ENCODE measurements at regions not wholly inside any gene's neighbourhood (a gene's known extent, or its start where the extent isn't known, plus 50 kb on each side); places are given as distances from the start of the nearest gene placed in this dataset.
"Not testable (repeated sequence)": the region's sequence is repeated elsewhere in the genome, so short reads cannot be mapped to it uniquely, and the experiment has no call there.

DNA sequence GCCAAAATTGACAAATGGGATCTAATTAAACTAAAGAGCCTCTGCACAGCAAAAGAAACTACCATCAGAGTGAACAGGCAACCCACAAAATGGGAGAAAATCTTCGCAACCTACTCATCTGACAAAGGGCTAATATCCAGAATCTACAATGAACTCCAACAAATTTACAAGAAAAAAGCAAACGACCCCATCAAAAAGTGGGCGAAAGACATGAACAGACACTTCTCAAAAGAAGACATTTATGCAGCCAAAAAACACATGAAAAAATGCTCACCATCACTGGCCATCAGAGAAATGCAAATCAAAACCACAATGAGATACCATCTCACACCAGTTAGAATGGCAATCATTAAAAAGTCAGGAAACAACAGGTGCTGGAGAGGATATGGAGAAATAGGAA is 261.4 kb upstream of the HNRNPA3 start:
- DNase-seq = not testable (repeated sequence)

DNA sequence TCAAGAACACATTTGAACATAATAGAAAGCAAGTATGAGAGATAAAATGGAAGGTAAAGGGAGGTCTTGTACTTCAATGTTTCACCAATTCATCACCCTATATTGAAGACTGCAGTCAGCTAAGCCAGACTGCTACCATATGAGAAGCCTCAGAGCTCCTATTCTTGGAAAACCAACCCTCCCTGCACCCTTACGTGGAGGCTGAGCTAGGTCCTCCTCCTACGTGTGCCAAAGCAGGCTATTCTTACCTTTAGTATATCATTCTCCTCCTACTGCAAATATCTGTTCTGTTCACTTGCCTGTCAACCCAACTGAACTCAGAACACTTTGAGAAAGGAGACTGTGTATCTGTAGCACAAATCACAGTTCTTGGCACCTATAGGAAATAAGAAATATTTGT is 255.8 kb upstream of the HNRNPA3 start:
- no peak for DNase-seq

DNA sequence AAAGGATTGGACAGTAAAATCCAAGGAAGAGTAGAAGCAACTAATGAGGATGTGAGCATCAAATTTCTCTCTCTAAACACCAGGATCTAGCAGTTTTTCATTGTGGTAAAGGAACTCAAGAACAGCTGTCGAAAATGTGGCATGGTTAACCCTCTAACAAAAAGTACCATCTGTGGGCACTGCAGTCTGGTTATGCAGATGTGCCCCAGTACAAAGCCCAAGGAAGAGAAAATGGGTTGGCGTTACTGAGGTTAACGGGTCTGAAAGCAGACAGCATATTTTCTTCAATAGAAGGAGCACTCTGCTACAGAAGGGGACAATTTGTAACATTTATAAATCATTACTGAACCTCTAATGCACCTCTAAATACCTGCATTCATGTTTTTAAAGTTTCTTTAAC is 253.0 kb upstream of the HNRNPA3 start:
- DNase-seq = no peak

DNA sequence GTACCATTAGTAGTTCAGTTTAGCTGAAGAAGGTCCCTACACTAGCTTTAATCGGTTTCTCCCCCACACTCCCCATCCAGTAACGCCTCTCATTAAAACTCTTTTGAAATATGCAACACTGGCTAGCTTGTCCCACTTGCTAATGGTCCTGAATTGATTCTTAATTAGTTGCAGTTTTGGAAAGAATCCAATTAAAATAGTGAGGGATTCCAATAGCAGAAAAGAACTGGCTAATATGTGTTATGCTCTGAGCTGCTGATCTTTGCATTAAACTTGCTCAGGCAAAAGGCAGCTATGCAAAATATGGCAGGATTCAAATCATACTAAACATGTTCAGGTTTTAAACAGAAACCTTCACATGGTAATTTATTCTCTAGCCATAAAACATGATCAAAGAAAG is 252.5 kb upstream of the HNRNPA3 start:
- no peak for DNase-seq

DNA sequence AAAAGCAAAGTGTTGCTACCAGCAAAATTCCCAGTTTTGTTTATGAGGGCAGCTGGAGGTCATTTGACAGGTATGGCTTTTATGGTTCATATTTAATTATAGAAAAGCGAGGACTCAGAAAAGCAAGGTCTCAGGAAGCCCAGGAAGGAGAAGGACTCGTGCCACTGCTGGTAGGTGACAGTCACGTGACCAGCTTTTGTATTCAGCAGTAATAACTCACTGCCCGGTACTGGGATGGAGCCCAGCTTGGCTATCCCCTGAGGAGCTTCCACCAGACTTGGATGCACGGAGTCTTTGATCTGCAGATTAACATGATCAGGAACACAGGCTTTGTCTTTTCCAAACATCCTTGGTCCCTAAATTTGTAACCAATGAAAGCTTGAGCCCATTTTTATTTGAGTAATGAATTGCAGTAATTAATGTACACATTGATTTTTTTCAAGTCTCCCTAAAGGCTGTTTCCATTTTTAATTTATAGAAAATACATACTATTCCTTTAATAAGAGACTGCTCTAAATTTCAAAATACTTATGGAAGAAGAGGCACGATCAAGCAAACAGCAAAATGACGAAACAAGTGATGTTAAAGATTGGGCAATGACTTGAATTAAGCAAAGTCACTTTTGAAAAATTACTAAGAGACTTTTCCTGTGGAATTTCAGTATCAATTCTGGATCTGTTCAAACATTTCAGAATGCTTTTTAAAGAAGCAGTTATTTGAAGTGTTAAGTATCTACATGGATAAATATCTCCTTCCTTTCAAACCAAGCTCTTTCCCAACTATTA is 251.7 kb upstream of the HNRNPA3 start:
- no peak for DNase-seq

DNA sequence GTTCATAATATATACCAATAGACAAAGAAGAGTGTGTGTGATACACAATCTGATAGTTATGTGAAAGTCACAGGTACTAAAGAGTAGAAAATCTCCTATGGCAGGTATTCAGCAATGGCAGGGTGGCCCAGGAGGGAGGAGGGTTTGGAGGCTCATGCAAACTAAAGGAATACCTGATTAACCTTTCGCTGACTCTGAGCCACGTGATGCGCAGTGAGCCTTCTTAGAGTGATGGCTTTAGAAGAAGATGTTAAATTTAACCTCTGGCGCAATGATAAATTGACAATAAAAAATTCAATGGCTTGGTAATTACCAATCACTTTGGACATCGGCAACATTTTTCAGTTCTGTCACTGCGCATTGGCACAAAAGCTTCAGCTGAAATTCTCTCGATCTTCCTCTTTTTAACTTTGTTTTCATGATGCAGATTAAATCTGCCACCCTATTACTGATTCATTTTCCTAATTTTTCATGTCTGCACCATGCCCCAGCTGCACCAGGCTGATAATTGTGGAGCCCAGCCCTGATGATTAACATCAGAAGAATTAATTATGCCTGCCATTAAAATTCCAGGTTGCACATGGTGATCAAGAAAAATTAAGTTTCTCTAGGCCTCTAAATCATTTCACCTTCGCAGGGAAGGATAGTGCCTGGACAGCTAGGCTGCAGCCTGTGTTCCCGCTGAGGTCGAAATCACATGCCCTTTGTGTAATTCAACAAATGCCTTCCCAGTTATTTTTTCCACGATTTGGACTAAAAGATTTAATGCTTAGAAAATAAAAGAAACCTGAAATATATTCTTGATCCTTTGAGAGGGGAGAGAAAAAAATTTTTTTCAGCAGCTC is 250.6 kb upstream of the HNRNPA3 start:
- DNase-seq = no peak

DNA sequence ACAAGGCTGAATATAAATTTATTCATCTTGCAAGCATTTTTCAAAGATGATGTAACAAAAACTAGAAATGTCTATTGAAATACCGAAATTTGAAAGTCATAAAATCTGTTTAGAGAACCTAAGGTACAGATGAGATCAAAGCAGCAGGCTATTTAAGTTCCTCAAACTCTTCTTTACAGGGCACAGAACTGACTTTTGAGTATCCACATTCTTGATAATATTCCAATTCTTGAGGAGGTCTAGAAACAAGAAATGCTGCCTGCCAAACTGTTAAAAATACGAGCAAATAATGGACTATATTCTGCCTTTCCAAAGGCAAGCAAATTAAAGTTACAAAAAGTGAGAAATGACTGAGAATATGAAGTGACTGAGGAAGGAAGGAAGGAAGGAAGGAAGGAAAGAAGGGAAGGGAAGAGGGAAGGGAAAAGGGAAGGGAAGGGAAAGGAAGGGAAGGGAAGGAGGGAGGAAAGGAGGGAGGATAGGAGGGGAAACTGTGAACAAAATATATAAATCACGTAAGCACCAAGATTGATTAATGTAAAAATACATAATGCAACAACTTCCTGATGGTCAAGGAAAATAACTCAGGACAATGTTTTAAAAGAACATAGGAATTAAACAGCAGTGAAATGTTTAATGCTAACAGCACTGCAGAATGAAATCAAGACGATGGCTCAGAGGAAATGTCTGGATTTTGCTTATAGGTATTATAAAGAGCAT is 248.9 kb upstream of the HNRNPA3 start:
- DNase-seq = no peak

DNA sequence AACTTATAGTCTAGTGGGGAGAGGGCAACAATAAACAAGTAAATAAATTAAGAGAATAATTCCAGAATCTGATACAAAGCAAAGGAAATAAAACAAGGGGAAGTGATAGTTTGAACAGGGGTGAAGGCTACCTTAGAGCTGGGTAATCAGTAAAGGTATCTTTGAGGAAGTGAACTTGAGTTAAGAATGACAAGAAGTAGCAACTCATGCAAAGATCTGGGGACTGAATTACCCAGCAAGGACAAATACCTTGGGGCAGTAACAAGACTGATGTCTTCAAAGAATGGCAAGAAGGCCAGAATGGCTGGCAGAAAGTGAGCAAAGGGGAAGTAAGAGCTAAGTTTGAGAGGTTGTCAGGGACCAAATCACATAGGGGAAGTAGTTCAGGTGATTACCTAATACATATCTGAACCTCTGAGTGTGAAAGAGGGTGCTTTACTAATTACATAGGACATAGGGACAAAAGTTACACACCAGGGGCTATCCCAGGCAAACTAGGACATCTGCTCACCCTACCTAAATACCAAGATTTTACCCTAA is 244.6 kb upstream of the HNRNPA3 start:
- DNase-seq = no peak

DNA sequence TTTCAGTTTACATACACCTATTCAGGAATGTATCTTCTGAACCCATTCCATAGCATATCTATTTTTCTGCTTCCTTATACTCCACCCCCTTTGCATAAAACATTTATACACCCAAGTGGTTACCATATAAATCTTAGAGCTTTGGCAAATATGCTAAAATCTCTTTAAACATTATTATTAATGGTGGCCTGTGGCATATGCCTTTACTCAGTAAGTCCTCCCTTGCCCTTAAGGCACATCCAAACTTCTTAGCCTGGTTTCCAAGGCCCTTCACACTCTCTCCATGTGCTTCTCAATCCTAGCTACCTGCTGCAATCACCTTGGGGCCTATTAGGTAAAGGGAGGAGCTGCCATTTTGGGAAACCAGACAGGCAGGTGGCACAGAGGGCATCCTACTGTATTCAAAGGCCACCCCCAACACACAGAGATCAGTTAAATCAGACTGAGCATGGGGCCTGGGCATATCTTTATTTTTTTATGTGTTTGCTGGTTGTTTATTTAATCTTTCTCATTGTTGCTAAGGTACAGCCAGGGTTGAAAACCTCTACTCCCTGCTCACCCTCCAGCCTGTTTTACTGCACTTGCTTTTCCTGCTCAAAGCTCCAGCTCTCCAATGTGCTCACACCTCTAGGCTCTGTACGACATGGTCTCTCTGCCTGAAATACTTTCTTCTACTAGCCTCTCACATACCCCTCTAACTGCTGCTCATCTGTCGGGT is 242.8 kb upstream of the HNRNPA3 start:
- no peak for DNase-seq

DNA sequence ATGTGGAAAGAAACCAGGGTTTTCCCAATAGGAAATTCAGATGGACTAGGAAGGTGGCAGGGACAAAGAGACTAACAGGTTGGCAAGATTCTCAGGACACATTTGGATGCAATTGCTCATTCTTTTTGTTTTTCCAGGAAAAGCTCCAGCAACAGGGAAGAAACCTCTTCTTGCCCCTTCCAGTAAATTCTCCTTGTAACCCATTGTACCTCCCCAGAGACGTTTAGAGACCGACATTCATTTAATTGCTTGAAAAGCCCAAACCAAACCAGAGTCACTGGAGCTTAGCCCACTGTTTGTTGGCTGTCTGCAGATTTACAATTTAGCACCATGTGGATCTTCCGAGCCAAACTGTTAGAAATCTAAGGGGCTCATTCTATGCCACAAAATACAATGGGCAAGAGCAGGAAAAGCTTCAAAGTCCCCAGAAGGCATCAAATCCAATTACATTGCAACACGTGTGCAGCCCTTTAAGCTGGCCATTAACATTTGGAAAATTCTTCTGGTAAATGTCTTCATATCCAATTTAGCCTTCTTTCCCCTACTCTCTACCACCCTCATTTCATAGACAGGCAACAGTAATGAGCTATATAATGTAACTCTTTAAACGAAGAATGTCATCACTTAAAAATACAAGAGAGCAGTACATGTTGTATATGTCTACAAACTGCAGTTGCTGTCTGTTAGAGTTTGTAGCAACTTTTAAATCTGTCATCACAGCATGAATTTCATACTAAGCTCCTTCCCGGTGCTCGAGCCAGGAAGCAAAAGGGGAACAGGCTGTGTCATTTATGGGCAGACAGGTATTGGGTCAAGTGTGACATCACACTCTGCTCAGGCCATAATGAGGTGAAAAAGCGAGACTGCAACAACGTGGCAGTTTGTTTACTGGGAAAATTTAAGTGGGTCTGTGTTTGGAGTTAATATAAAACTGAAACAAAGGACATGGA is 235.6 kb upstream of the HNRNPA3 start:
- no peak for DNase-seq

DNA sequence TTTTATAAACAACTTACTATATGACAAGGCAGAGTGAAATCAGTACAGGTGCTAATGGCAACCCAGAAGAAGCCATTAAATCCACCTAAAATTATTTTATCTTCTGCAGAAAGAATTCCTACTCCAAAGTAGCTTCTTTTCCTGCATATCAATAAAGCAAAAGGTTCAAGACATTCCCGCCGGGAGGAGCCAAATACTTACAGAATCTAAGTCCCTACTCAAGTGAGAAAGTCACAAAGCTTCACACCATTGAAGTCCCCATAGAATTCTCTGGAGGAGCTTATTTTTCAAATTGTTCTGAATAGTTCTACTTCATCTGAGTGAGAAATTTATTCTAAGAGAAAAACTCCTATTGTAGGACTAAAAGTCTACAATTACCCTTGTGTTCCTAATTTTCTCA is 233.7 kb upstream of the HNRNPA3 start:
- DNase-seq = no peak

DNA sequence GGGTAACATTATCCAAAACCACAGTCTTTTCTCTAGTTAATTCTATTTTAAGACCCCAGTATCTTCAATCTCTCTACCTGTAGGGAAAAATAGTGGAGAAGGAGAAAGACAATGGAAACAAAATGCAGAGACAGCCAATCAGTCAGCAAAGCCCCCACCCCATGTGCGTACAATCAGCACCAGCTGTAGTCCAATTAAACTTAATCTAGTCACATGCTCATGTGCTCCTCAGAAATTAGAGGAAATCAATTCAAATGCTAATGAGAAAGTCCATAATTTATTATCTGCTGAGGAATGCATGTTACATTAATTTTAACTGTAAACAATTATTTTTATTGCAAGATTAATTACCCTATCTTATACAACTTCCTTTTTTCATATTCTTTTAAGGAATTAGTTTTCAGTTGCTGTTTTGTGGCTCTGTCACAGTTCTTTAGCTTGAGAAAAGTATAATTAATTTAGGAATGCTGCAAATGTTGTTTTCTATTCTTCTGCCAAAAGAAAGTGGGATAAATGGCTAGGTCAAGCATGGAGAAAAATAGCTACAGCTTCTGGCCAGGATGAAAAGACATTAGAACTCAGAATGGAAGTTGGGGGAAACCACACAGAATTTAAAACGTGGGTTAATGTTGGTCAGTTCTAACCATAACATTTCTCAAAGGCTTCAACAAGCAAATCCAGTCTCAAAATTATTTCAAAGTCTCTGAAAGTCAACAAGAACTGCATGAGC is 232.4 kb upstream of the HNRNPA3 start:
- DNase-seq = no peak

DNA sequence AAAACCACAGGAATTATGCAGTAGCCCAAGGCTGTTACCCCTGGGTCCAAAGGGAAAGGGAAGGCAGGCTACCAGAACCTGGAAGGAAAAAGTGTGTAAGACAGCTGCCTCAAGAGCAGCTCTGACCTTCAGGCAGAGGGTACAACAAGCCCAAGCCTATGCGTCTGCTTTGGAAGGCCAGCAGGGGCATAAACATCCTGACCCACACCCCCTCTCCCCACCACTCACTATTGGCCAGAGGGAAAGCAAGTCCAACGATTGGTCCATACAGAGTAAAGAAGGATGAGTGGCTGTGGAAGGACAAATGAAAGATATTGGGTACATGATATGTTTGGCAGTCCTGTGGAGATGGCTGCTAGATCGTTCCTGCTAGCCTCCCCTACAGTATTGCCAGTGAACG is 227.6 kb upstream of the HNRNPA3 start:
- no peak for DNase-seq

DNA sequence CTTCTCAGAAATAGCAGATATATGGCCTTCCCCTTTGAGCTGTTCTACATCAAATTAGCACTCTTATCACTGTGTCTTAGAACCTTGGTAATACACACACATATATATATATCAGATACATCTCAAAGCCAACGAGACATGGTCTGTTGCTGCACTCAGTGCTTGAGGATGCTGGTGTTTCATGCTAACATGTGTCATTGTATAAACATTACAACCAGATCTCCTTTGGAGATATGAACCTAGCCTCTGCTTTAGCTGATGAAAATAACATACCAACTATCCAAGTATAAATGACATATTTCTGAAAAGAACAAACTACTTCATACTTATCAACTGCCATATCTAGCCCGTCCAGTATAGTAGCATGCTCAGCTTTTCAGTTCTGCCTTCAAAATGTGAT is 226.7 kb upstream of the HNRNPA3 start:
- DNase-seq = no peak

DNA sequence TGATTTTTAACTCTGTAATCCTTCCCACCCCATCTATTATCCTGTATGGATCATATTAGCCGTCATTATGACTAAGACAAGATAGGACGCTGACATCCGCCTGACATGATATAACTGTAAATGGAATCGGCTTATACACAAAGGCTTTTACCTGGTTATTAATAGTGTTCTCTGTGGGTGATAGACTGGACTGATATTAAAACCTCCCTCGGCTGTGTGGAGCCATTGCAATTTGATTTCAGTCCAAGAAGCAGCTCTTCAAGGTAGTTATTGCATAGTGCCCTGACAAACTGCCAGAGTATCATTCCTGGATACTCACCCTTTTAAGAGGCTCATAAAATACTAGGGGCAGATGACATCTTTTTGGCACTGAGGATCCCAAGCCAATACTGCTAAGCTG is 226.1 kb upstream of the HNRNPA3 start:
- DNase-seq = no peak

DNA sequence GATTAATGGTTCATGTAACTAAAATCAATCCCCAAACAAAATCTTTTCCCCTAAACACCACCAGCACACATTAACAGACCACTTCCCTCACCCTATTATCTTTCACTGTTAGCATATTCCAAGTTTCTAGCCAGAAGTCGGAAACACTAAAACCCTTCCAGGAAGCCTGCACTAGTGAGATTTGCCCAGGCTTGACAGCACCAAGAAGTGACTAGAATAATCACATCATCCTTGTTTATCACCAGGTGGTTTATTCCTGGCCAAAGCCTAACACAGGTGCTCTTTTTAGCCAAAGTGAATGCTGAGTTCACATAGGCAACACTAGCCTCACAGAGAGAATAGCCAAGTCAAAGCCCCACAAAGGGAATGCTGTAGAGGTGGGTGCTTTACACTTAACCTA is 221.2 kb upstream of the HNRNPA3 start:
- DNase-seq = no peak

DNA sequence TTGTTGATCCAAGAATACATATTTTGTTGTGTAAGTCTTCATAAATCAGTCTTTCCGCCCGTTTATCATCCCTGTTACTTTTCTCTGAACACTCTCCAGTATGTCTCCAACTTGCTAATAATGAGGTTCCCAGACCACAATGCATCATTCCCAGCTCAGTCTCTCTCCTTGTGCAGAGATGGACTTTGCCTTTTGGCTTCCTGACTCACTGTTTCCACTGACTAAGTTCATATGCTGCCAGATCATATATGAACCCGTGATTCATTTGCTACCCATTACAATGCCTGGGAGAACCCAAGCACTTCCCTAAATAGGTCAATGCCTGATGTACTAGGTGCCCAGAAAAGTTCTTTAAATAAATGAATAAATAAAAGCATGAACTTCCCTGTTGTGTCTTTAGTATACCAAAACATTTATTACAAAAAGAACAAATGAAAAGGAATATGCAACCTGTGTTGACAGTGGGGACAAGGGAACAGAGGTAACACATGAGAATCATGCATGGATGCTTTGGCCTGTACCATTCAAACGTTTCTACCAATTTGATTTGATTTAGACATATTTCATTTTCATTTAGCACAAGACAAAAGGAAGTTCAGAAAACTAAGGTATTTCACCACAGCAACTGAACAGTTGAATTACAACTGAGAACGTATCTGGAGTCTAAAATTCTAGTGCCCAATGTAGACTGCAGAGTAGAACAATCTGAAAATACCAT is 215.4 kb upstream of the HNRNPA3 start:
- DNase-seq = no peak

DNA sequence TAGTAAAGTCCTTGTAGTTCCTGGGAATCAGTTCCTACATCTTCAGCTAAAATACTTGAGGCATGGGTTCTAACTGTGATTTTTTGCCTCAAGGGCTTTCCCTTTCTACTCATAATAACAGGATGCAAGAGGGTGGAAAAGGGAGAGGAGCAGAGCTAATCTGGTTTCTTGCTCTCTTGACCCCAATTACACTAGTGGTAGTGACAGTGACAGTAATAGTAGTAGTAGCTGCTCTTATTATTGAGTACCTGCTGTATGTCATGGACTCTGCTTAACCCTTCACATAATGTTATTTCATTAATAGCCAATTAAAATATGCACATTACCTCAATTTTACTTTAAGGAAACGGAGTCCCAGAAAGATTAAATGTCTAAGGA is 214.8 kb upstream of the HNRNPA3 start:
- DNase-seq = no peak

DNA sequence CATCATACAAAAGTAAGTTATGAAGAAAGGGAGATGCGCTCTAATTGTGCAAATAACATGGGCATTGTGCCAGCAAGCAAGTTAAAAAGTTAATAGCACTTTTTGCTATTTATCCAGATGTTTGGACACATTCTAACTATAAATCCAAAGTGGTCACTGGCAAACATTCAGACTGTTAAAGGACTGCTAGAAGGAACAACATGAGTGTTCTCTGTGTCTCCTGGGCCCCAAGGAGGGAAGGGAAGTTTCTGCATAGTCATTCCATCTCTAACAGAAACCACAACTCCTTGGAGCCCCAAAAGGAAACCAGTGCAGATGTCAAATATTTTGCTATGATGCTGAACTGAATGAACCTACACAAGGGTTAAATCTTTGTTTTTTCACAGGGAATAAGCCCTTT is 213.3 kb upstream of the HNRNPA3 start:
- DNase-seq = no peak

DNA sequence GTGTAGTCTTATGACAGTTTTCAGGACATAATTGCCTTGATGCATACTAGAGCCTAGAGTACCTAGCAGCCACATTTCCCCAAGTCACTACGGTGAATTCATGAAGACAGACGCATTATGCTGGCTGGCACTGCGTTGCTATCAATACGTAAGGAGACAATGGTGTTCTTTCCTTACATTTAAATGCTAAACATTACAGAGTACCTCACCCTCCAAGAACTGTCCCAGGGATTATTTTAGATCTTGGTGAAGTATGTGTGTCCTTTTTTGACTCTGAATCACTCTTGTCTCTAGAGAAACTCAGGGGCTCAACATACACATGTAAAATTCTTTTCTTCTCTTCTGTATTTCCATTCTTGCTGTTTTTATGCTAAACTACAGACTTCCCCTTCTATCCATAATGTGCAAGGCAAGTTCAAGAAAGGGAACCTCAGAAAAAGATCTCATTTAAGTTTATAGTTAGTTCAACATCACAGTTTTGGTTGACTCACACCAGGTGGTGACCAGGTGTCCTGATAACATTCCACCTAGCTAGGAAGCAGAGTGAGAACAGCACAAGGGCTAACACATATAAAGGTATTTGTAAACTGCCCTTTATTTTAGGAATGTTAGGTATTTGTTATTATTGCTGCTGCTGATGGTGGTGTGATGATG is 212.4 kb upstream of the HNRNPA3 start:
- no peak for DNase-seq

Measured in CD4-positive, alpha-beta T cell treated with Interleukin-6 for 4 hours (primary cell).